HCT116 (cell line): ENCODE measurements at regions not wholly inside any gene's neighbourhood (a gene's known extent, or its start where the extent isn't known, plus 50 kb on each side); places are given as distances from the start of the nearest gene placed in this dataset.

Experiments used
- ATAC-seq: fragments of 200-7000 bp; cut with Tn5 transposase; 2 replicates; pipeline ENCODE4 v1.9.1; 2020; ENCODE audit warnings: mild to moderate bottlenecking, moderate library complexity
- BruUV-seq: library from RNA; stranded (reverse); fragments of 400-500 nt; replicated peaks from 2 replicates; lab custom pipeline; 2021; lab: Mats Ljungman, UMichigan
- CTCF ChIA-PET: fragments of 300-600 bp; sonication (Branson Sonifier 250); formaldehyde crosslinking; loops from one replicate; lab custom pipeline; 2021; ENCODE audit warnings: antibody characterized with exemption; lab: Charles Lee
- POLR2A ChIA-PET: fragments of 300-600, 350-600 bp; sonication (Branson Sonifier 250); formaldehyde crosslinking; loops from one replicate; lab custom pipeline; 2021; ENCODE audit warnings: antibody characterized with exemption; lab: Charles Lee
- RAD21 ChIA-PET, 2 experiments: fragments of 300-600 bp; sonication (Branson Sonifier 250); formaldehyde crosslinking; loops; one replicate each; lab custom pipeline; 2023; ENCODE audit warnings: low total read pairs in 2 of 2; ENCODE audit not compliant: uncharacterized antibody in 2 of 2, unreplicated experiment in 2 of 2, low non-redundant PET in 1 of 2; lab: Charles Lee
- DNase-seq: peaks from one replicate; pipeline ENCODE4 v3.0.0-alpha.2; 2010; ENCODE audit warnings: low read depth, low spot score
- H2AFZ ChIP-seq: fragments of 200-600 bp; shearing (Covaris generic), sonication (generic); 2 replicates; pipeline ENCODE4 v1.6.1; 2017; ENCODE audit warnings: low read depth, mixed run types, mixed read lengths, antibody characterized with exemption, low read length; ENCODE audit not compliant: poor library complexity, severe bottlenecking
- H3K27ac ChIP-seq: 2 replicates; pipeline ENCODE4 v1.5.1; 2012; ENCODE audit warnings: low read depth, low read length
- H3K27me3 ChIP-seq: fragments of 200-600 bp; sonication (generic); 2 replicates; pipeline ENCODE4 v1.6.1; 2016; ENCODE audit warnings: mixed run types, low read length, mixed read lengths; ENCODE audit not compliant: insufficient read depth
- H3K36me3 ChIP-seq, 2 experiments: fragments of 200-500 bp in 1 of 2; fragments of 200-600 bp in 1 of 2; sonication (Bioruptor generic) in 1 of 2; sonication (generic) in 1 of 2; 2 replicates each; pipeline versions ENCODE4 v1.5.1 to v1.6.1; 2014 to 2016; ENCODE audit warnings: low read length in 2 of 2, inconsistent platforms in 1 of 2, mixed read lengths in 1 of 2, mixed run types in 1 of 2; ENCODE audit not compliant: insufficient read depth in 2 of 2, control insufficient read depth in 1 of 2
- H3K4me1 ChIP-seq, 2 experiments: fragments of 200-600 bp in 1 of 2; sonication (generic) in 1 of 2; 2 replicates each; pipeline versions ENCODE4 v1.5.1 to v1.6.1; 2012 to 2017; ENCODE audit warnings: low read length in 2 of 2, inconsistent platforms in 1 of 2, mild to moderate bottlenecking in 1 of 2, mixed read lengths in 1 of 2, mixed run types in 1 of 2, moderate library complexity in 1 of 2; ENCODE audit not compliant: insufficient read depth in 2 of 2, control insufficient read depth in 1 of 2
- H3K4me2 ChIP-seq: fragments of 200-600 bp; sonication (generic); 2 replicates; pipeline ENCODE4 v1.6.1; 2017; ENCODE audit warnings: mixed run types, low read length, mixed read lengths
- H3K4me3 ChIP-seq, 2 experiments: fragments of 200-600 bp in 1 of 2; sonication (generic) in 1 of 2; replicated peaks in 1 of 2; 2 replicates each; pipeline ENCODE4 v1.5.1; 2011 to 2016; ENCODE audit warnings: low read length in 2 of 2, control low read depth in 1 of 2, low read depth in 1 of 2, mild to moderate bottlenecking in 1 of 2, mixed read lengths in 1 of 2, mixed run types in 1 of 2
- H3K79me2 ChIP-seq: fragments of 200-600 bp; sonication (generic); 2 replicates; pipeline ENCODE4 v1.6.1; 2017; ENCODE audit warnings: mild to moderate bottlenecking, mixed run types, low read length, moderate library complexity, mixed read lengths; ENCODE audit not compliant: insufficient read depth
- H3K9ac ChIP-seq: fragments of 200-600 bp; sonication (generic); 2 replicates; pipeline ENCODE4 v1.6.1; 2016; ENCODE audit warnings: low read length, mixed read lengths
- H3K9me2 ChIP-seq: fragments of 200-600 bp; sonication (generic), shearing (Covaris generic); 2 replicates; pipeline ENCODE4 v1.6.1; 2017; ENCODE audit warnings: mixed run types, mild to moderate bottlenecking, moderate library complexity; ENCODE audit not compliant: insufficient read depth
- H3K9me3 ChIP-seq, 2 experiments: fragments of 200-500 bp in 1 of 2; fragments of 200-600 bp in 1 of 2; sonication (Bioruptor generic) in 1 of 2; sonication (generic) in 1 of 2; 2 replicates each; pipeline ENCODE4 v1.6.1; 2014 to 2017; ENCODE audit warnings: low read length in 2 of 2, mixed read lengths in 2 of 2, inconsistent platforms in 1 of 2, low read depth in 1 of 2, mild to moderate bottlenecking in 1 of 2, mixed run types in 1 of 2, moderate library complexity in 1 of 2; ENCODE audit not compliant: control insufficient read depth in 1 of 2, insufficient read depth in 1 of 2
- H4K20me1 ChIP-seq: fragments of 200-600 bp; sonication (generic), shearing (Covaris generic); 2 replicates; pipeline ENCODE4 v1.6.1; 2017; ENCODE audit warnings: mixed run types, mild to moderate bottlenecking, moderate library complexity; ENCODE audit not compliant: insufficient read depth
- CBX3 ChIP-seq: IDR thresholded peaks from 2 replicates; pipeline ENCODE4 v1.6.1; 2012; ENCODE audit warnings: low read depth
- CEBPB ChIP-seq: IDR thresholded peaks from 2 replicates; pipeline ENCODE4 v1.6.1; 2012; ENCODE audit warnings: low read depth
- ELF1 ChIP-seq: IDR thresholded peaks from 2 replicates; pipeline ENCODE4 v1.6.1; 2012; ENCODE audit warnings: low read depth, borderline replicate concordance
- EZH2 ChIP-seq: fragments of 200-600 bp; sonication (generic); IDR thresholded peaks from 2 replicates; pipeline ENCODE4 v1.6.1; 2017; ENCODE audit warnings: antibody characterized with exemption, mixed run types
- EZH2phosphoT487 ChIP-seq: fragments of 200-600 bp; IDR thresholded peaks from 2 replicates; pipeline ENCODE4 v1.6.1; 2018; ENCODE audit warnings: antibody characterized with exemption, borderline replicate concordance
- JUND ChIP-seq: IDR thresholded peaks from 2 replicates; pipeline ENCODE4 v1.6.1; 2012
- POLR2A ChIP-seq: IDR thresholded peaks from 2 replicates; pipeline ENCODE4 v1.7.0; 2011; ENCODE audit warnings: borderline replicate concordance; ENCODE audit not compliant: insufficient read depth, insufficient read length; ENCODE audit errors: extremely low read depth
- POLR2AphosphoS5 ChIP-seq: IDR thresholded peaks from 2 replicates; pipeline ENCODE4 v1.6.1; 2011; ENCODE audit warnings: mild to moderate bottlenecking, low read depth, low read length, moderate library complexity
- RAD21 ChIP-seq: IDR thresholded peaks from 2 replicates; pipeline ENCODE4 v1.6.1; 2012; ENCODE audit warnings: low read depth, mild to moderate bottlenecking
- SP1 ChIP-seq: IDR thresholded peaks from 2 replicates; pipeline ENCODE4 v1.6.1; 2012; ENCODE audit warnings: low read depth
- SRF ChIP-seq: IDR thresholded peaks from 2 replicates; pipeline ENCODE4 v1.6.1; 2012; ENCODE audit warnings: low read depth
- TCF7L2 ChIP-seq: IDR thresholded peaks from 2 replicates; pipeline ENCODE4 v1.7.0; 2011; ENCODE audit warnings: borderline replicate concordance, inconsistent platforms; ENCODE audit not compliant: insufficient read depth, insufficient read length; ENCODE audit errors: extremely low read depth
- ZFX ChIP-seq: fragments of 450-650 bp; IDR thresholded peaks from 2 replicates; pipeline ENCODE4 v1.6.1; 2017
- ZNF274 ChIP-seq: fragments of 200-500 bp; sonication (Bioruptor generic); IDR thresholded peaks from 2 replicates; pipeline ENCODE4 v1.6.1; 2014; ENCODE audit warnings: mild to moderate bottlenecking, low read depth, low read length, inconsistent platforms
- intact Hi-C: fragments of 100-400 bp; cut with micrococcal nuclease; formaldehyde crosslinking; loops from 2 replicates; pipeline ENCODE4 v1.10.0; 2022
- TF ChIP-seq, protein P1 (sequence below): IDR thresholded peaks from 2 replicates; pipeline ENCODE4 v1.6.1; 2012
- TF ChIP-seq, protein P2 (sequence below): IDR thresholded peaks from 2 replicates; pipeline ENCODE4 v1.6.1; 2012
- TF ChIP-seq, protein P3 (sequence below), 3 experiments: fragments of 200-600 bp in 1 of 3; sonication (generic) in 1 of 3; IDR thresholded peaks in 2 of 3; conservative IDR thresholded peaks in 1 of 3; 2 replicates each; pipeline ENCODE4 v1.5.1; 2012 to 2017; ENCODE audit warnings: low read depth in 2 of 3, low read length in 2 of 3, antibody characterized with exemption in 1 of 3, borderline replicate concordance in 1 of 3, control low read depth in 1 of 3, mild to moderate bottlenecking in 1 of 3, mixed read lengths in 1 of 3, mixed run types in 1 of 3, moderate library complexity in 1 of 3; ENCODE audit not compliant: insufficient read depth in 1 of 3

GRCh38 chr10:27426948-27427467, 77.1 kb upstream of the RAB18 start:
- Histone ChIP-seq H3K4me2 (no peak overlapping the region), H3K9me2 (no peaks in the 10 kb centered on the region), H3K27me3 (no peaks in the 10 kb centered on the region), H3K9me3 (peaks cover 0 to 5% of the 10 kb centered on the region in 2 experiments; a peak in 1 of 4 replicates), H3K9ac (no peak overlapping the region), H3K36me3 (no peaks in the 10 kb centered on the region), H3K4me3 (no peak overlapping the region), H3K4me1 (no peaks in the 10 kb centered on the region), H4K20me1 (no peaks in the 10 kb centered on the region), H2AFZ (no peak overlapping the region), H3K27ac (no peak overlapping the region), H3K79me2 (no peaks in the 10 kb centered on the region)
- CTCF ChIA-PET = no interaction called here
- no peak for ATAC-seq
- no peak for DNase-seq
- RAD21 ChIA-PET = no interaction called here
- POLR2A ChIA-PET = no interaction called here
- BruUV-seq = no TSS peak
- TF ChIP-seq CBX3 (no peak), CEBPB (no peak), SRF (no peak), POLR2A (no peak), ZNF274 (no peak), EZH2phosphoT487 (no peak), EZH2 (no peak), RAD21 (no peak), ZFX (no peak), POLR2AphosphoS5 (no peak), ELF1 (no peak), TCF7L2 (no peak), SP1 (no peak), JUND (no peak)
- TF ChIP-seq, protein P1, sequence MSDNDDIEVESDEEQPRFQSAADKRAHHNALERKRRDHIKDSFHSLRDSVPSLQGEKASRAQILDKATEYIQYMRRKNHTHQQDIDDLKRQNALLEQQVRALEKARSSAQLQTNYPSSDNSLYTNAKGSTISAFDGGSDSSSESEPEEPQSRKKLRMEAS = no peak
- TF ChIP-seq, protein P2, sequence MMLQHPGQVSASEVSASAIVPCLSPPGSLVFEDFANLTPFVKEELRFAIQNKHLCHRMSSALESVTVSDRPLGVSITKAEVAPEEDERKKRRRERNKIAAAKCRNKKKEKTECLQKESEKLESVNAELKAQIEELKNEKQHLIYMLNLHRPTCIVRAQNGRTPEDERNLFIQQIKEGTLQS = no peak
- TF ChIP-seq, protein P3, sequence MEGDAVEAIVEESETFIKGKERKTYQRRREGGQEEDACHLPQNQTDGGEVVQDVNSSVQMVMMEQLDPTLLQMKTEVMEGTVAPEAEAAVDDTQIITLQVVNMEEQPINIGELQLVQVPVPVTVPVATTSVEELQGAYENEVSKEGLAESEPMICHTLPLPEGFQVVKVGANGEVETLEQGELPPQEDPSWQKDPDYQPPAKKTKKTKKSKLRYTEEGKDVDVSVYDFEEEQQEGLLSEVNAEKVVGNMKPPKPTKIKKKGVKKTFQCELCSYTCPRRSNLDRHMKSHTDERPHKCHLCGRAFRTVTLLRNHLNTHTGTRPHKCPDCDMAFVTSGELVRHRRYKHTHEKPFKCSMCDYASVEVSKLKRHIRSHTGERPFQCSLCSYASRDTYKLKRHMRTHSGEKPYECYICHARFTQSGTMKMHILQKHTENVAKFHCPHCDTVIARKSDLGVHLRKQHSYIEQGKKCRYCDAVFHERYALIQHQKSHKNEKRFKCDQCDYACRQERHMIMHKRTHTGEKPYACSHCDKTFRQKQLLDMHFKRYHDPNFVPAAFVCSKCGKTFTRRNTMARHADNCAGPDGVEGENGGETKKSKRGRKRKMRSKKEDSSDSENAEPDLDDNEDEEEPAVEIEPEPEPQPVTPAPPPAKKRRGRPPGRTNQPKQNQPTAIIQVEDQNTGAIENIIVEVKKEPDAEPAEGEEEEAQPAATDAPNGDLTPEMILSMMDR (IDR thresholded peaks at IDR 0.05 in 2 of 3, conservative IDR thresholded peaks at IDR 0.05 in 1 of 3; ENCODE audit: borderline replicate concordance in 1 of 3, insufficient read depth in 1 of 3, low read depth in 2 of 3, low read length in 2 of 3) = no peak
- intact Hi-C loops = no loop called here
